HTR-8/SVneo (cell line): ENCODE measurements at regions not wholly inside any gene's neighbourhood (a gene's known extent, or its start where the extent isn't known, plus 50 kb on each side); places are given as distances from the start of the nearest gene placed in this dataset.
"Not testable (repeated sequence)": the region's sequence is repeated elsewhere in the genome, so short reads cannot be mapped to it uniquely, and the experiment has no call there.

Experiments
- DNase-seq: peaks from one replicate; pipeline ENCODE4 v3.0.0; 2011; ENCODE audit warnings: low spot score, mixed read lengths; ENCODE audit not compliant: insufficient read length
- FAIRE-seq: peaks from 2 replicates; lab custom pipeline; 2011; peaks lifted over from hg19 to GRCh38; lab: Jason Lieb, UNC

DNA sequence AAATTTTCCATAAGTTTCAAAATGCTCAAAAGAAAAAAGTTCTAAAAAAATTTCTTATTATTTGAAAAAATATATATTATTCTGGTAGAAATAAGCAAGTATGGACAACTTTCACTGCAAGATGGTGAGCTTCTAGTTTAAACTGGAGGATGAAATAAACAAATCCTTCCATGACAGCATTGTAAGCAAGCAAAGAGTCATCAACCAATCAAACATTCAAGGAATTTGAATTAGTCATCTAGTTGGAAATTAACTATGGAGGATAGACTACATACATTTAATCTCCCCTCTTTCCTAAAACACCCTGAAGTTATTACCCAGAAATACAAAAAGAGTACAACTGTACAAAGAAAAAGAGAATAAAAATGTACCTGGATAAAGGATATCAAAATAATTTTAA is 51.0 kb upstream of the IRX5 start:
- DNase-seq (no peak), FAIRE-seq (no peak)

DNA sequence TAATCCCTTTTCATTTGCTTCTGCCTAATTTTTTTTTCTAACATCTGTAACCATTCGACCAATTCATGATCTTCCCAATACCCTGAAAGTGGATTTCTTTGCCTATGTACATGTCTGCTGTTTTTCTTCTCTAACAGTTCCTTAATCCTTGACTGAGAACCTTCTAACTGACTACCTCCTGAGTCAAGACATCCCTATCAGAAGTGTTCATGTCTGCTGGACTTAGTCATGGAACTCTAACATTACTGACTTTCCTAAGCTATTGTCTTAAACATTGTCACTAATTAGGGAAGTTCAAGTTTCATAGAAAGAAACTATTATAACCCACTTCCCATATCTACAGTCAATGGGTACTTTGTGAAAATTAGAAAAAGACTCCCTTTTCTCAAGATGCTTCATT is 52.4 kb upstream of the IRX5 start:
- DNase-seq: no peak
- no peak for FAIRE-seq

DNA sequence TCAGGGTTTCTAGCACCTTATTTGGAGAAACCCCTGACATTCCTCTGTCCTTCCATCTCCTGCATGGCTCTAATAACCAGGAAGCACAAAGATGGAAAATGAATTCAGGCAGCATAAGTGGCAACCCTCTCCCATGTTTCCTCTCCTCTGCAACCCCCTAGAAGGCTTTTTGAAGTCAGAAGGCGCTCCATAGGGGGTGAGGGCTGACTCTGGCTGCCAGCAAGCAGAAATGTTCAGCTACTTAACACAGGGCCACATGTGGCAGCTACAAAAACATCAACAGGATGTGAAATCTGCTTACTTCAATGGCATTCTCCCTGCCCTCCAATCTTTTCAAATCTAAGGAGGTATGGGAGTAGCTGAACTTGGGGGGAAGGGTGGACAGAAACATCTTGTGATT is 55.2 kb upstream of the IRX5 start:
- DNase-seq (no peak), FAIRE-seq (no peak)

DNA sequence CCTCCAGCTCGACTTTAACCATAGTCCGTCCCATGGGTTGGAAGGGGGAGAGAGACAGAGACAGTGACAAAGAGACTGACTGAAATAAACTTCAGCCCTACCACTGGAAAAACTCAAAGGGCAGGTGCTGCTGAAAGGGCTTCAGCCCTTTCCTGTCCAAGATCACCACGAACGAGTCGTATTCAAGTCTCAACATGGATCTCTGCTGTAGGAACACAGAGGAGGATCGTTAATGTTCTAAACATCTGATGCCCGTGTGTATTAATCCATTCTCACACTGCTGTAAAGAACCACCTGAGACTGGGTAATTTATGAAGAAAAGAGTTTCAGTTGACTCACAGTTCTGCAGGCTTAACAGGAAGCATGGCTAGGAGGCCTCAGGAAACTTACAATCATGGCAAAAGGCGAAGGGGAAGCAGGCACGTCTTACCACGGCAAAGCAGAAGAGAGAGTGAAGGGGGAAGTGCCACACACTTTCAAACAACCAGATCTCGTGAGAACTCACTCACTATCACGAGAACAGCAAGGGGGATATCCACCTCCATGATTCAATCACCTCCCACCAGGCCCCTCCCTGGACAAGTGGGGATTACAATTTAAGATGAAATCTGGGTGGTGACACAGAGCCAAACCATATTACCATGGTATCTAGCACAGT is 56.8 kb upstream of the IRX5 start:
- not testable (repeated sequence) for DNase-seq, FAIRE-seq

DNA sequence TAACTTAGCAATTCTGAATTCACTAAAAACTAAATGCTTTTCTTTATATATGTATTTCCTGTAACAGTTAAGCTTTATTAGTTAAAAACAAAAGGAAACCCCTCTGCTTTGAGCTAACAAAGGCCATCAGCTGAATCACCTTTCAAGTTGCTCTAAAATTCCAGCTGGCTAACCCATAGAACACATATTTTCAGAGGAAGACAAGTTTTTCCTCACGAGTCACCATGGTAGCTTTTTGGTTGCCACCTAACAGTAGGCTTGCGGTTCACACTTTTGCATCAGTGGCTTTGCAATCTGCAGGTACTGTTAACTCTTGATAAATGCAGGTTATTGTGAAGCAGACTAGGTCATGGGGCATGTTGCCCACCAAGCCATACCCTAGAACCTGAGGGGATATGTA is 57.6 kb upstream of the IRX5 start:
- FAIRE-seq: no peak

DNA sequence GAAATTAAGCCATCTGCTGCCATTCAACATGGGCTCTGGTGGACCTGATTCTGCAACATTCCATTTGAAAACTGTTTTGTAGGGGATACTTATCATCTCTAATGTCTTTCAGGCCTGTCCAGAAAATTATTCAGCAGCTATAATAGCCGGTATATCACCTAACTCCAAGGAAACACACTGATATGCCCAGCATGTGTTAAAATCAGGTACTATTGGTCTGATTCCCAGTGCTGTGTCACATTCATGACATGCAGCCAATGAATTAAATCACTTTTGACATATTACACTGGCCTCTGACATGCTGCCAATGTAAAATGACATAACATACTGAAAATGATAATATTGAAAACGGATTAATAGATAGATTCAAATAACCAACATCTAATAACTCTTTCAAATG is 60.5 kb upstream of the IRX5 start:
- FAIRE-seq (no peak), DNase-seq (no peak)

More for the DNA sequence above, 57.6 kb upstream of the IRX5 start:
- DNase-seq: no peak

DNA sequence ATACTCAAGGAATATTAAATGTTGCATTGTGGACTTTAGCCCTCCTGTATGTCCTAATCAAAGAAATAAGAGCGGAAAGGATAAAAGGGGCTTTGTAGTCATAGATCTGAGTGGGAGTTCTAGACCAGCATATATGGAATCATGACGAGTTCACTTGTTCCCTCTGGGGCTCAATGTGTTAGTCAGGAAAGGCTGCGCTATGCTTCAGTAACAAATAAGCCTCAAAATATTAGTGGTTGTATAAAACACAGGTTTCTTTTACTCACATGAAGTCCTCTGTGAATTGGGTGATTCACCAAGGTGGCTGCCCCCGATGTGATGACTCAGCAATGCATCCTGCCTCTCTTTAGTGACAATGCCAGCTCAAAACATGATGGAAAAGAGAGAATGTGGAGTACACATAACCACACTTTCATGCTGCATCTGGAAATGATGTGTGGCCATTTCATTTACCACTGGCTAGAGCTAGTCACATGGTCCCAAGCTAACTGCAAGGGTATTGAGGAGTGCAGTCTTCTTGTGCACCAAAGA is 63.3 kb upstream of the IRX5 start:
- FAIRE-seq (no peak), DNase-seq (no peak)

DNA sequence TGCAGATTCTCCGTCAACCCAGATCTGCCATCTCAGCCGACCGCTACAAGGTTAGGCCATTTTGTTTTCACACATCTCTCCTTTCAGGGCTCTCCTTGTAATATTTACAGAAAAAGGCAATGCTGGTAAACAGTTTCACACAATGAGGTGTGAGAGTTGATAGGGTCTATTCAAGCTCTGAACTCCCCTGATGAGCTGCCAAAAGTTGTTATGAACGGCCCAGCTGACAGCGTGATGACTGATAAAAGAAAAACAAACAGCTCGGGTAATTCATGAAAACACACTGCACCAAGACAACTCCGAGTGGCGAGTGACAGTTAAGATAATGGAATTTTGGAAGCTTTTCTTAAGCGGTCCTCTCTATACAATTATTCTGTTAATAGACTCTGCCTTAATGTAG is 68.1 kb upstream of the IRX5 start:
- DNase-seq: no peak

DNA sequence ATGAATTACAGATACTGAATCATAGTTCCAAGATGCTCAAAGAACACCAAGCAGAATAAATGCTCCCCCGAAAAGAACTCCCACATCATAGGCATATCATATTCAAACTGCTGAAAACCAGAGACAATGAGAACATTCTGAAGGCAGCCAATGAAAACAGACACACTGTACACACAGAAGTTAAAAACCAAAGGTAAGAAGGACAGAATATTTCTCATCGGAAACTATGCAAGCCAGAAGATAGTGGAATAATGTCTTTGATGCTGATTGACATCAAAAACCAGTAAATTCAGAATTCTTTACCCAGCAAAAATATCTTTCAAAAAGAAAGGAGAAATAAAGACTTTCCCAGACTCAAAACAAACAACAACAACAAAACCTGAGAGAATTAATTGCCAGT is 73.8 kb upstream of the IRX5 start:
- no peak for DNase-seq
- FAIRE-seq: no peak

More for the DNA sequence above, 68.1 kb upstream of the IRX5 start:
- no peak for FAIRE-seq

DNA sequence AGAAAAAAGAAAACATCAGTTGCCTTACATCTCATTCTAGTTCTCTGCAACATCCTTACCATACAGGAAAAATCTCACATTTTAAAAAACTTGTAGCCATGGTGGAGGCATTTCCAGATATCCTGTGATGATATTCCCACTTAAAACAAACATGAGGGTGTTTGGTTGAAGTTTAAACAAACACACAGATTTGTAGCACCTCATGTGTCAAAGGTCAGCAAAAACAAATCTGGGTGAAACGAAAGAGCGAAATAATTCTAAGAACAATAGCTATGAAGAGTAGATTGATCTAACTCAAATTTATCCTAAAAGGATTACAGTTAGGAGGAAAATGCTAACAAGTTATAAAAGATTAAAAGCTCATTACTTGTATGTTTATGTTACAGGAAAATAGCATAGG is 83.1 kb upstream of the IRX5 start:
- DNase-seq (no peak), FAIRE-seq (no peak)

DNA sequence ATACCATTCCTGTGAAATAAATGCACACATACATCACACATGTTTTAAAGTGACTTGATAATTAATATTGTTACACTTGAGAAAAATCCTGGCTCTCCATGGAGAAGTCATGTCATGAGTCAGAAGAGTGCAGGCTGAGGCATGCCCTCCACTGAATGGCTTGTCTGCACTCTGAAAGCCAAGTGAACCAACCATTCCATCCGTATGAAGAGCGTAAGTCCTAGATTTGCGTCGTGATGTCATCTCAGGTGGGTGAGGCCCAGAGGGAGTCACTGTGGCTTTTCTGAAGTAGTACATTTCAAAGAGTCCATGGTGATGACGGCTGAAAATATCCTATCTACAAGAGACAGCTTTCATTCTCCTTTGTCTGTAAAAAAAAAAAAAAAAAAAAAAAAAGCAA is 83.5 kb upstream of the IRX5 start:
- DNase-seq: no peak
- FAIRE-seq: no peak

DNA sequence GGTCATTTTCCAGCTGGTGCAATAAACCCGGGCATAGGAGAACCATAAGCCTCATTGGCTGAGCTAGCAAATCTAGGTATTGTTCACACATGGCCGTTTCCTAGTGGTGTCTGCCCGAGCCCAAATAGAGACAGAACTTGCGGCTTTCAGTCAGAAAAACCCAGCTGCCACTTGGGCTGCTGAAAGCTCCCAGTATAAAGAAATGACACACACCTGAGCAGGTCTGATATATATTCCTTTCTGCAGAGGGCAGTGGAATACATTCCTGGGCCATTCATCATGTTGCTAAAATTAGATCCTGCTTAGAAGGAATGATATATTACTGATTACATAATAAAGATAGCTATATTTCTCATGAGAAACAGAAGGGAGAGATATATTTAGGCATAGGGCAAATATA is 83.9 kb upstream of the IRX5 start:
- no peak for FAIRE-seq
- DNase-seq: no peak

DNA sequence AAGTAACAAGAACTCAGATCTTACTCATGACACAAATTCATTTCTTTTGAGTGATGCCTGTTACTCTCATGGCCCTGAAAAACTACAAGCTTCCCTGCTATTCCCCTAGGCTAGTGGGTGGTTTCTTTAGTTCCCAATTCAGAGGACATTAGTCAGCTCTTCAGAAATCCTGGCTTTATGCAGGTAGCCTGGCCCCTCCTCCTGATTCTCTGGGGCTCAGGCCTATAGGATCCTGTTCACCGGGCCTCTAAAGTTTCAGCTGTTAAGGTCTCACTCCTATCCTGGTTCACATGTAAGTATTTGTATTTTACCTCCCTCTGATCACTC is 87.3 kb upstream of the IRX5 start:
- DNase-seq (no peak), FAIRE-seq (no peak)

DNA sequence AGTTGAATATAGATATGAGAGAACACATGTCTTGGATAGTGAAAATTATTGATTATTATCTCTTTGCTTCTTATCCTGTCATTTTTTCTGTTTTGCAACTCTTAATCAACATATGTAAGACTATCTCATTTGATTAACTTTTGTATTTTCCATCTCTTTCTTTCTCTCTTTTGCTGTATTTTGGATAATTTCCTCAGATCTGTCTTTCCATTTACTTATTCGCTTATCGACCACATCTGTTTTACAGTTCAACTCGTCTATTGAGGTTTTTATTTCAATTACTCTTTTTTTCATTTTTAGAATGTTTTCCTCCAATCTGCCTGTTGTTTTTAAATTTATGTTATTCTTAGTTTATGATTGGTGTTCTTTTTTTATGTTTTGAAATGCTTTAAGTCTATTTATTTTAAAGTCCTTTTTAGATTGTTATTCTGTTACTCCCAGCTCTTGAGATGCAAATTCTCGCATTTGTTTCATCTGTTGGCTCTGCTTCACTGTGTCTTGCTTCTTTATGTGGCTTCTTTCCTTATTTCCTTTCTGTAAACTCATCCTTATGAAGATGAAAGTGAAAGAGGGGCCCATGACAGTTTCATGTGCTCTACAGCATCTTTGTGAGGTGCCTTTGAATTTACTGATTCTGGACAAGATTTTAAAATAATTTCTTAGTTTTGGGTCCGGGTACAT is 87.8 kb upstream of the IRX5 start:
- FAIRE-seq: no peak

DNA sequence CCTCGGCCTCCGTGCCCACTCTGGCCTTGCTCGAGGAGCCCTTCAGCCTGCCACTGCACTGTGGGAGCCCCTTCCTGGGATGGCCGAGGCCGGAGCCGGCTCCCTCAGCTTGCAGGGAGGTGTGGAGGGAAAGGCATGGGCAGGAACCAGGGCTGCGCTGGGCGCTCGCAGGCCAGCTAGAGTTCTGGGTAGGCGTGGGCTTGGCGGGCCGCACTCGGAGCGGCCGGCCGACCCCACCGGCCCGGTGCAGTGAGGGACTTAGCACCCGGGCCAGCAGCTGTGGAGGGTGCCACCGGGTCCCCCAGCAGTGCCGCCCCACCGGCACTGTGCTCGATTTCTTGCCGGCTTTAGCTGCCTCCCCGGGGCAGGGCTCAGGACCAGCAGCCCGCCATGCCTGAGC is 101.0 kb upstream of the IRX5 start:
- no peak for DNase-seq
- no peak for FAIRE-seq

More for the DNA sequence above, 87.8 kb upstream of the IRX5 start:
- DNase-seq: no peak

DNA sequence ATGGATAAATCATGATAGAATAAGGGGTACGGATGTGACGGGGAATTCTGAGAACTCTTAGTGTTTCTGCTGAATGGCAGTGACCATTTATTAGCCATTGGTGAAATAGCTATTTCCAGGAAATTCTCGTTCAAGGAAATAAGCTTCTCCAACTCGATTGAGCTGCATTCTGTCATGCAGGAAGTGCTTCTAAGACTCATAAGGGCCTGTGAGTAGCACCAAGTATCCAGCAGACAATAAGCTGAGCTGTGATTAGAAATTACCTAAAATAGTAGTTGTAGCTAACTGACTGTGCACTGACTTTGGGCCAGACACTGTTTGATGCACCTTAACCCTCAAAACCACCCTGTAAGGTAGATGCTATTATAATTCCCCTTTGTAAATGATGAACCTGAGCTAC is 107.8 kb upstream of the IRX5 start:
- FAIRE-seq (no peak), DNase-seq (no peak)

DNA sequence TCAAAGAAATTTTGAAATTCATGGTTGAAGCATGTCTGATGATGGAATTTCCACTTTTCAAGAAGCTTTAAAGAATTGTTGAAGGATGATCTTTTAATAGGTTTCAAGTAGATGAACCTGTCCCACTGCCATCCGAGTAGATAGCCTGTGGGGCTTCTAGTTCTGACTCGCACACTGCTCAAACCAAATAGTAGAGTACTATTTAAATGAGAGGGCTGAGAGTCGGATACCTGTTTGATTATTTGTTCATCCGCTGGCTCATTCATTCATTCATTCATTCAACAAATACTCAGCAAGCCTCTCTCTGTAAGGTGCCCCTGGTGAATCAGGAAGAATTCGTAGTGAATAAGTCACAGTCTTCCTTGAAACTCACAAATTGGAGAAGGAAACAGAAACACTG is 108.2 kb upstream of the IRX5 start:
- no peak for FAIRE-seq
- no peak for DNase-seq

DNA sequence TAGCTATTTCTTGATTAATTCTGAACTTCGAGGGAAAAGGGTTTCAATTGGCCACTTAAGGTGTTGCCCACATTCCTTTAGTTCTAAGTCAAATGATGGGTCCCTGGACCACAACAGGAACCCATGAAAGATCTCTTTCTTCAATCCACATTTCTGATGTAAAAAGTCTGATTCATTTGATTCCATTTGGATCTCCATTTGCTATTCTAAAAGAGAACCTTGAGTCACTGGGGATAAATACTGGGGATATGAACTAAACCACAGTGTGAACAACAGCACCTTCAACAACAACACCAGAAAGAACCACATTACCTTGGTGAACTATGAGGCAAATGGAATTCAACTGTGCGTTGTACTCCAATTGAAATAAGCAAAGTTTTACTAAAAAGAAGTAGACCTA is 108.9 kb upstream of the IRX5 start:
- no peak for DNase-seq
- FAIRE-seq: no peak

DNA sequence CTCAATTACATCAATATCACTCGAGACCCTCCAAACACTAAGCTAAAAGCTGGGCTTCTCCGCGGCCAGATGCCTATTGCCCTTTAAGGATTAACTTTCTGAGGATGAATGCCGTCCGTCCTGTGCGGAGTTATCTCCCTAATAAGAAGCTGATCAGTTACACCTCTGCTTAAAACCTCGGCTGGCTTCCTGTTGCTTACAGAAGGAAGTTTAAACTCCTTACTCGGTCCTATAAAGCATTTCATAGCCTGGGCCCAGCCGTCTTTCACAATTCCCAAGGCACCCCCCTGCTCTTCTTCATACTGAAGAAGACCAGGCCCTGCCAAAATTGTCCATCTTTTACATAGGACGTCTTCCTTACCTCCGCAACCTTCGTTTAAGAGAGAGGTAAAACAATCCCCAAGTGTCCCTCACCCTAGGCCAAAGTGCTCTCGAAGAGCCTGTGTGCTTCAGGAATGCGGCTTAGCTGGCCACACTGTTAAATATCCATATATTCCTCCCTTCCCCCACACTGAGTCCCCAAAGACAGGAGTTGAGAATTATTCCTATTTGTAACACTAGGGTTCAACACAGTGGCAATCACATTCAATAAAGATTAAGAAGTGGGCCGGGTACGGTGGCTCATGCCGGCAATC is 112.6 kb upstream of the IRX5 start:
- FAIRE-seq (no peak), DNase-seq (no peak)

DNA sequence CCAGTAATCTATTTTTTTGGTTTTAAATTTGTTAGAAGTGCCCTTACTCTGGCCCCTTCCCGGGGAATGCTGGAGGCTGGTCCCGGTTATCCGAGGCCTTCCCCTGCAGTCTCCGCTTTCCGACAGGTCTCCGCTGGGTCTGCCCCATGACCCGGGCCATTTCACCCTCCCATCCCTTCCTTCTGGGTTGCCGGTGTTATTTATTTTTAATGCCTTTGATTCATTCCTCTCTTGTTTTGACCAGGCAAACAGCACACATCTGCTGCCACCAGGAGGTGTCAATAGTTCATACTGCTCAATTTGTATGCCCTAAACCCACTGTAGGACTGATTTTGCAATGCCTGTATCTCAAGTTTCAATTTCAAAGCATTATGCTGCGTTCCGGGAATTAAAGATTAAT is 113.2 kb upstream of the IRX5 start:
- DNase-seq (no peak), FAIRE-seq (no peak)

DNA sequence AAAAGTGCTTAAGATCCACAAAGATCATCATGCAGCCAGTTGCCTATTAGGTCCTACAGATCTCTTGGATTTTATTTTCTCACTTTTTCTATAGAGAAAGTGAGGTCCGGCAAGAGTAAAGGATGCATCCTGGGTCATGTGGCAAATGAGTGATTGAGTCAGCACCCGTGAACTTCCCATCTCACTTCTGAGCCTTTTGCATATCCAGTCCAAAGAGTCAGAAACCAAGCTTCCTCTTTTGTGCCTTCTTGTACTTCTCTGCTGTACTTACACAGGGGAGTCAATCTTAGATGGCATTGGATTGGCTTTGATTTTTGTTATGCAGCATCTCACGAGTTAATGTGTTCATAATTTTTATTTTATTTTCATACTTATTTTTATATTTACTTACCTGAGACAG is 114.2 kb upstream of the IRX5 start:
- FAIRE-seq: no peak
- no peak for DNase-seq

DNA sequence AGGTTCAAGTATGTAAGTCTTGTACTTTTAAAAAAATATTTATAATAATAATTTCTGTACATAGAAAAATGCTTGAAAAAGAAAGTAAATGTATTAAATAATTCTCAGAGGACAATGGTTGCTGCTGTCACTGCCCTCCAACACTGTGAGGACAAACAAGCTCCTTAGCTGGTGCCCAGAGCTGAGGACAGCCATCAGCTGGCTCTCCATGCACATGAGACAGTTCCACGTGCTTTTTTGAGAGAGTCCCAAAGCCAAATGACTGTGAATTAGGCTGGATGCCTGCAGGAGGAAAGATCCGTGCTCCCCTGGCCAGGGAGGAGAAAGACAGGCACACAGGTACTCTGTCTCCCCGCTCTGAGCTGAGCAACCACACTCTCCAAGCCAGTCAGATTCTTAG is 115.5 kb upstream of the IRX5 start:
- DNase-seq (no peak), FAIRE-seq (no peak)
